Aorta (tissue), 5 donors: ENCODE measurements at regions not wholly inside any gene's neighbourhood (a gene's known extent, or its start where the extent isn't known, plus 50 kb on each side); places are given as distances from the start of the nearest gene placed in this dataset.
A peak's percentile ranks its signal among the peaks of the same experiment; 100 is the strongest.

Experiments used
- ATAC-seq: fragments of 200-7000 bp; cut with Tn5 transposase; one replicate; pipeline ENCODE4 v1.9.1; 2022; ENCODE audit warnings: moderate library complexity; ENCODE audit not compliant: low FRiP score
- DNase-seq, 2 donors: peaks; one replicate each; pipeline ENCODE4 v3.0.0-alpha.2; 2020
- H3K27ac ChIP-seq, 2 donors: one replicate each; pipeline ENCODE4 v1.5.1; 2013; ENCODE audit warnings: low read length in 2 of 2, mild to moderate bottlenecking in 2 of 2, moderate library complexity in 2 of 2, control low read depth in 1 of 2, inconsistent platforms in 1 of 2, low read depth in 1 of 2
- H3K27me3 ChIP-seq, 2 donors: one replicate each; pipeline ENCODE4 v1.6.1; 2013; ENCODE audit warnings: control low read depth in 1 of 2, low read length in 1 of 2, mild to moderate bottlenecking in 1 of 2, moderate library complexity in 1 of 2; ENCODE audit not compliant: insufficient read depth in 2 of 2, control insufficient read depth in 1 of 2
- H3K36me3 ChIP-seq, 2 donors: one replicate each; pipeline ENCODE4 v1.6.1; 2013; ENCODE audit warnings: control low read depth in 1 of 2, low read length in 1 of 2, mild to moderate bottlenecking in 1 of 2; ENCODE audit not compliant: insufficient read depth in 2 of 2, control insufficient read depth in 1 of 2
- H3K4me1 ChIP-seq, 2 donors: one replicate each; pipeline ENCODE4 v1.6.1; 2013; ENCODE audit warnings: low read length in 2 of 2, control low read depth in 1 of 2, mild to moderate bottlenecking in 1 of 2, moderate library complexity in 1 of 2; ENCODE audit not compliant: insufficient read depth in 2 of 2, control insufficient read depth in 1 of 2
- H3K4me3 ChIP-seq, 2 donors: one replicate each; pipeline ENCODE4 v1.5.1; 2013; ENCODE audit warnings: low read length in 2 of 2, control low read depth in 1 of 2, mild to moderate bottlenecking in 1 of 2
- H3K9me3 ChIP-seq: one replicate; pipeline ENCODE4 v1.6.1; 2013; ENCODE audit warnings: mild to moderate bottlenecking, low read length; ENCODE audit not compliant: control insufficient read depth
- WGBS, 2 donors: extraction: QIAGEN DNeasy Blood & Tissue Kit; methylation state at CpG; one replicate each; pipeline ENCODE4 v1.1.7; 2013; 5-methylcytosine and 5-hydroxymethylcytosine counted together
- intact Hi-C, 2 donors: fragments of 100-400 bp; cut with DNase I; formaldehyde crosslinking; loops; one replicate each; pipeline versions ENCODE4 v1.14.2 to v1.15.0; 2022
- donor health status: healthy with polysubstance abuse.
- donor health status: Bipolar disorder and iron deficiency.
- donor health status: DM: no; HTN: no; CAD: no.
- donor health status: DM: no; HTN: no; CAD: no.
- donor health status: DM: yes; HTN: yes; CAD: no.

DNA sequence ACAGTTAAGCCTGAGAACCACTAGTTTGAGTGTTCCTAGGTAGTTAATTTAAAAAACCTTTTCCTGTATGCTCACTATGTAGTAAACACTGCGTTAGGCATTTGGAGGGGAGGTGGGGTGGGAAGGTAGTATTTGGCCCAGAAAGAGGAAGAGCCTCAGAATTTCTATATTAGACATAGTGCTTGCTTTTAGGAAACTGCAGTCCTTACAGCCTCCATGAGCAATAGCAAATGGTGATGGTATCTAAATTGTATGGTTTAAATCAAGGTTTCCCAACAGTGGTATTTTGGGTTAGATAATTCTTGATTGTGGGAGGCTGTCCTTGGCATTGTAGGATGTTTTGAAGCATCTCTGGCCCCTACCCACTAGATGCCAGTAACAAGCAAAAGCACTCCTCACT is 61.5 kb upstream of the RIPOR2 start:
- intact Hi-C loops = no loop called here
- Histone ChIP-seq H3K27me3 (no peaks in the 10 kb centered on the region), H3K4me1 (no peaks in the 10 kb centered on the region), H3K4me3 (no peak overlapping the region), H3K36me3 (no peaks in the 10 kb centered on the region), H3K9me3 (no peaks in the 10 kb centered on the region), H3K27ac (no peak overlapping the region)
- WGBS, 2 donors = 69 to 82% methylated on average over 1 of the region's 1 CpG
- ATAC-seq (no peak), DNase-seq (no peak)

DNA sequence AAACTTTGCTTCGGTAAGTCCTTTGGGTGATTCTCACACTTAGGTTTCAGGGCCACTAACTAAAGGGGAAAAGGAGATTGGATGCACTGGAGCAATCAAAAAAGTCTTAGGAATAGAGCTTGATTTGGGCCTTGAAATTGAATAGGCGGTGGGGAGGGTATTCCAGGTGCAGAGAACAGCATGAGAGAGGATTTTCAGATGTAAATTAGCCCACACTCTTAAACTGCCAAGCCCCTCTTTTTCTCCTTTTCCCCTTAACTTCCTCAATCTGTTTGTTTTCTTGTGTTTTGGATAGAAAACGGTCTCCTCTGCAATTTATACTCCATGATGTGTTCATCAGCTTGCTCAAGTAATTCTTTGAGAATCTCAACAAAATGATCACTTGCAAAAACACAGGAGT is 62.1 kb upstream of the RIPOR2 start:
- no peak overlapping the region for H3K27ac ChIP-seq

DNA sequence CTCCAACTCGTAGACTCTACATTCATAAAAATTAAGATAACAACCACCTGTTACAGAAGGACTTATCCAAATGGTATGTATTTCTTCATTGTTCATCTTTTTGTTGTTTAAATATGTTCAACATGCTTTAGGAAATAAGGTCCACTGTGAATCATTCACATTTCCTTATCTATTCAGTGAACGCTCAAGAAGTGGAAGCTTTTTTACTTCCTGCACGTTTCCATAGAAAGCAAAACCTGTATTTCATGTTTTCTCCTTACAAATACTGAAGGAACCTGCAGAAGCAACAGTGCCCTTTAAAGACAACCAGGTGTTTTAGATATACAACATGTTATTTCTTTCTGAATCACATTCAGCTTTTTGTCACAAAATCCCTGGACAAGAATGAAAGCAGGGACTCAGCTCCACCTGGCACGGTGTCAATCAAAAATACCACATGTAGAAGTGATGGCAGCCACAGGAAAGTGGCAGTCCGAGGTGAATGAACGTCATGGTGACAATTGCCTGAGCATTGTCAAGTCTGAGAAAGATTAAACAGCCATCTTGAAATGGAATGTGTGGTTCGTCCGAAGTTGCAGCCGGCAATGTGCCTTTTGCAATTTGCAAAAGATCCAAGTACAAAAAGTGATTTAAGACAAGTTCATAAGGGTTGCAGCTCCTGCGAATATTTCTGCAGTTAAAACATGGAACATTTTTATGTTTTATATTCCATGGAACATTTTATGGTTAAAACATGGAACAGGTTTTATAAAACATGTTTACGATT is 66.7 kb upstream of the RIPOR2 start:
- Histone ChIP-seq H3K4me1 (peaks cover 0 to 1% of the 10 kb centered on the region in 2 donors), H3K9me3 (no peaks in the 10 kb centered on the region), H3K27me3 (no peaks in the 10 kb centered on the region), H3K27ac (no peak overlapping the region), H3K36me3 (no peaks in the 10 kb centered on the region), H3K4me3 (no peak overlapping the region)
- intact Hi-C loops = no loop called here
- 68 to 69% methylated on average over 11 of the region's 11 CpGs for WGBS, 2 donors
- no peak for DNase-seq
- ATAC-seq = no peak

More for the DNA sequence above, 62.1 kb upstream of the RIPOR2 start:
- Histone ChIP-seq H3K4me3 (no peak overlapping the region), H3K36me3 (no peaks in the 10 kb centered on the region), H3K9me3 (no peaks in the 10 kb centered on the region), H3K4me1 (no peaks in the 10 kb centered on the region), H3K27me3 (no peaks in the 10 kb centered on the region)
- intact Hi-C loops = no loop called here
- 85 to 86% methylated on average over 3 of the region's 3 CpGs for WGBS, 2 donors
- ATAC-seq (no peak), DNase-seq (no peak)

DNA sequence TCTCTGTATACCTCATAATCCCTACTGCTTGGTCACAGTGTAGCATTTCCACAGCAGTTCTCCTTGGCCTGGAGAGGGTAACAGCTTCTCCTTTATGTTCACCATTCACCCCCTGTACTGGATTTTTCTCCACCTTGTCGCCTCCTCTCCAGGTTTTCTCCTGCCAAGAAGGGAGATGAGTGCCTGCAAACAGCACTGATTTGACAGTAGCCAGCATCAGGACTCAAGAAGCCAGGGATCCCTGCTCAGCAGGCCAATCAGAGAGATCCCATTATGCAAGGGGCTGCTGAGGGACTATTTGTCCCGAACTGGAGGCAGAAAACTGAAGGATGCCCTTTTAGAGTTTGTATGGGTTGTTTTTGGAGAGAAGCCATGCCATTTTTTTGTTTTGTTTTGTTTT is 68.6 kb upstream of the RIPOR2 start:
- intact Hi-C loops = no loop called here
- peaks cover 0 to 1% of the 10 kb centered on the region in 2 donors for H3K4me1 ChIP-seq
- no peak for DNase-seq
- ATAC-seq = no peak
- no peak overlapping the region for H3K27ac ChIP-seq
- H3K9me3 ChIP-seq = no peaks in the 10 kb centered on the region
- H3K27me3 ChIP-seq = no peaks in the 10 kb centered on the region
- WGBS, 2 donors = 81 to 82% methylated on average over 2 of the region's 2 CpGs
- H3K4me3 ChIP-seq = no peak overlapping the region
- H3K36me3 ChIP-seq = no peaks in the 10 kb centered on the region

DNA sequence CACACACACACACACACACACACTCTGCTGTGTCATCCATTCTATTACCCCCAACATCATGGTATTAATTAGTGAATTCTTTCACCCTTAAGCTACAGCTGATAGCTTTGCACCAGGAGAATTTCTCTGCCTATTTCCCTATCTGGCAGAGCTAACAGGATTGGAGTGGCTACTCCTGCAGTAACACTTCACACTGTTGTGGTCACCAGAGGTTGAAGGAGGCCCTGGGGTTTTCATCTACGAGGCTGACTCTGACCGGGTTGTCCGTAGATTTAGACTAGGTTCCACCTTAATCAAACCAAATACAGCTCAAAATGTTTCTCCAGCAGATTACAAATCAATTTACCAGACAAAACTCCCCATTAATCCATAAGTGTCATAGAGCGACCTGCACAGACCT is 69.2 kb upstream of the RIPOR2 start:
- Histone ChIP-seq H3K9me3 (no peaks in the 10 kb centered on the region), H3K4me1 (peaks cover 0 to 1% of the 10 kb centered on the region in 2 donors), H3K4me3 (no peak overlapping the region), H3K36me3 (no peaks in the 10 kb centered on the region), H3K27ac (no peak overlapping the region), H3K27me3 (no peaks in the 10 kb centered on the region)
- WGBS, 2 donors = 90 to 95% methylated on average over 4 of the region's 4 CpGs
- intact Hi-C loops = no loop called here
- ATAC-seq (no peak), DNase-seq (no peak)

DNA sequence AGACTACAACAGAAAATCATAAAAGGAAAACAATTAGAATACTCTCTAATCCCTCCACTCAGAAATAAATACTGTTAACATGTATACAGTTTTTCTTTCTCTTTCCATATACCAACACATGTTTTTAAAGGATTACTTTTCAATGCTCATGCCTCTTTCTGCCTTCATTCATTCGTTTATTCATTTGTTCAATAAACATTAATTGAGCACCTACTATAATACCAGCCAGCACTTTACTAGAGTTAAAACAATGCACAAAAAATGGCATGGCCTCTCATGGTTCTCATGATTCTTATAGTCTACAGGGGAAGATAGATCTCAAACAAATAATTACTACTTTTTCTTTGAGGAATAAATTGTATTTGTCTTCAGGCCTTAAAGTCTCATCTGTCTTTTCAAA is 70.3 kb upstream of the RIPOR2 start:
- Histone ChIP-seq H3K4me1 (peaks cover 0 to 1% of the 10 kb centered on the region in 2 donors), H3K9me3 (no peaks in the 10 kb centered on the region), H3K4me3 (no peak overlapping the region), H3K27me3 (no peaks in the 10 kb centered on the region), H3K27ac (no peak overlapping the region), H3K36me3 (no peaks in the 10 kb centered on the region)
- no peak for ATAC-seq
- DNase-seq = no peak
- 95 to 97% methylated on average over 1 of the region's 1 CpG for WGBS, 2 donors
- intact Hi-C loops = no loop called here

DNA sequence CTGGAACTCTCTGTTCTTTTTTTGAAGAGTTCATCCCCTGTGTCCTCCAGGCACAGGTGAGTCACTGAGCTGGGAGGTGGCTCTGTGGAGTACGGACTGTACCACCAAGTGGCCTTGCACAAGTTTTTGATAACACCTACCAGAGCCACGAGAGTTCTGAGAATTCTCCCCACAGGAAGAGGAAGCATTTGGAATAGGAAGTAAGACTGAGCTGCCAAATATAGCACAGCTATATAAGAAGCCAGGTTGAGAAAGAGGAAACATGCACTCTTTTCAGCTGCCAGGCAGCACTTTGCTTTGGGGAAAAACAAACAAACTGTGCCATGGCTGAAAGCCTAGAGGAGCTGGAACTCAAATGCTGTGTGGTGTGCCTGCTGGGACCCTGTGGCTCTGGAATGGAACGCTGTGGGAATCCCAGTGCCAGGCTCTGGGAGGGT is 70.8 kb upstream of the RIPOR2 start:
- DNase-seq (peak in 1 of 2 donors; percentile 50), ATAC-seq (peak; percentile 82)
- Histone ChIP-seq H3K9me3 (no peaks in the 10 kb centered on the region), H3K27me3 (no peaks in the 10 kb centered on the region), H3K4me3 (no peak overlapping the region), H3K27ac (peak overlapping the region in 1 of 2 donors; percentile 15), H3K4me1 (peaks cover 0 to 1% of the 10 kb centered on the region in 2 donors), H3K36me3 (no peaks in the 10 kb centered on the region)
- 6 to 9% methylated on average over 3 of the region's 3 CpGs for WGBS, 2 donors
- intact Hi-C loops = no loop called here

DNA sequence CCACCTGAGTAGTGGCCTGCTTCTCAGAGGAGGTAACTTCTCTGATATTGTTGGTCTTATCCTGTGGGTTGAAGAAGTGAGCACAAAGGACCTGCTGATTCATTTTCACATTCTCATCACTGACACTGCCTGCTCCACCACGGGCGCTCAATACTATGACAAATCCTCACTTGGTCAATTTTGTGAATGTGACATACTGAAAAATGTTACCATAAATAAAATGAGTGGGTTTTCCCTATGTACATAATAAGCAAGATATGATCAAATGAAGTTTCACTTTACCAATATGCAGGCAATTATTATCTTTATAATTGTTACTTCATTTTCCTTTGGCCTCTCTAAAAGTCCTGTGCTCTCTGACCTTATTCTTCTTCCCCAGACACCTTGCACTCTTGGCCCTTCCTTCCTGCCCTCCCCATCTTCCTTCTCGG is 71.5 kb upstream of the RIPOR2 start:
- peaks cover 0 to 1% of the 10 kb centered on the region in 2 donors for H3K4me1 ChIP-seq
- intact Hi-C loops = no loop called here
- no peaks in the 10 kb centered on the region for H3K9me3 ChIP-seq
- DNase-seq (no peak), ATAC-seq (no peak)
- H3K27me3 ChIP-seq = no peaks in the 10 kb centered on the region
- H3K27ac ChIP-seq = no peak overlapping the region
- H3K4me3 ChIP-seq = no peak overlapping the region
- 90% methylated on average over 3 of the region's 3 CpGs for WGBS, 2 donors
- H3K36me3 ChIP-seq = no peaks in the 10 kb centered on the region

DNA sequence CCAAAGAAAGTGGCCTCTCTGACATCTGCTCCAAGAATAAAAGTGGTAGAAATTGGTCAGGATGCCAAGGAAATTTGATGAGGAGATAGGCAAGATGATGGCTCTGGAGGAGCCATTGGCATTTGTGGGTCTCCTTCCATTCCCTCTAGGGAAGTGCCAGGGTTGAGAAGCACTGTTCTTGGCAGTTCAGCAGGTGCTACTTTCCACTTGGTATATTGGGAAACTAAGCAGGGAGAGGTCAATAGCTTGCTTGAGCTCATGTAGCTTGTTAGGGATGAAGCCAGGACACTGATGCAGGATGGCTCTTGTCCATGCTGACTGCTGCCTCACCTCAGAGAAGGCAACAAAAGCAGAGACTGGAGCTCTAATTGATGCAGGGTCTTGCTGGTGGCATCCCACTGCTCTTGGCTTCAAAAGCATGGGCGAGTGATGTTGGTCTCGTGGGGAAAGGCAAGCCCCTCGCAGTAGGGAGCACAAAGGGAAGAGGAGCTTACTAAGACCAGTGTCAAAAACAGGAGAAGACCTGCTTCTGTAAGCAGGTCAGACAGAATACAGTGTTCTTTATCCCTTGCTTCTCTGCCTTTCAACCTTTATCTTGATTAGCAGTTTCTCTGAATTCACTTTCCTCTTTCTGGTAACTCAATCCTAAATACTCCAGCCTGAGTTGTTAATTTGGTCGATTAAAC is 73.1 kb upstream of the RIPOR2 start:
- DNase-seq (no peak), ATAC-seq (no peak)
- H3K4me3 ChIP-seq = no peak overlapping the region
- WGBS, 2 donors = 94 to 98% methylated on average over 4 of the region's 4 CpGs
- H3K27me3 ChIP-seq = no peaks in the 10 kb centered on the region
- peaks cover 0 to 1% of the 10 kb centered on the region in 2 donors for H3K4me1 ChIP-seq
- no peaks in the 10 kb centered on the region for H3K9me3 ChIP-seq
- intact Hi-C loops = no loop called here
- H3K36me3 ChIP-seq = no peaks in the 10 kb centered on the region
- H3K27ac ChIP-seq = no peak overlapping the region
